ENCODE measurements at regions not wholly inside any gene's neighbourhood (a gene's known extent, or its start where the extent isn't known, plus 50 kb on each side); places are given as distances from the start of the nearest gene placed in this dataset.

- TF ChIP-seq, protein P1, sequence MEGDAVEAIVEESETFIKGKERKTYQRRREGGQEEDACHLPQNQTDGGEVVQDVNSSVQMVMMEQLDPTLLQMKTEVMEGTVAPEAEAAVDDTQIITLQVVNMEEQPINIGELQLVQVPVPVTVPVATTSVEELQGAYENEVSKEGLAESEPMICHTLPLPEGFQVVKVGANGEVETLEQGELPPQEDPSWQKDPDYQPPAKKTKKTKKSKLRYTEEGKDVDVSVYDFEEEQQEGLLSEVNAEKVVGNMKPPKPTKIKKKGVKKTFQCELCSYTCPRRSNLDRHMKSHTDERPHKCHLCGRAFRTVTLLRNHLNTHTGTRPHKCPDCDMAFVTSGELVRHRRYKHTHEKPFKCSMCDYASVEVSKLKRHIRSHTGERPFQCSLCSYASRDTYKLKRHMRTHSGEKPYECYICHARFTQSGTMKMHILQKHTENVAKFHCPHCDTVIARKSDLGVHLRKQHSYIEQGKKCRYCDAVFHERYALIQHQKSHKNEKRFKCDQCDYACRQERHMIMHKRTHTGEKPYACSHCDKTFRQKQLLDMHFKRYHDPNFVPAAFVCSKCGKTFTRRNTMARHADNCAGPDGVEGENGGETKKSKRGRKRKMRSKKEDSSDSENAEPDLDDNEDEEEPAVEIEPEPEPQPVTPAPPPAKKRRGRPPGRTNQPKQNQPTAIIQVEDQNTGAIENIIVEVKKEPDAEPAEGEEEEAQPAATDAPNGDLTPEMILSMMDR (IDR thresholded peaks at IDR 0.05; ENCODE audit: insufficient read depth, low read depth, low read length), result no peak
- no peak for TF ChIP-seq EZH2 (IDR thresholded peaks at IDR 0.05; ENCODE audit: insufficient read depth, low read length)
Measured at GRCh38 chr17:27947005-27947406, 53.8 kb upstream of the LYRM9 start.
